ENCODE measurements at regions not wholly inside any gene's neighbourhood (a gene's known extent, or its start where the extent isn't known, plus 50 kb on each side); places are given as distances from the start of the nearest gene placed in this dataset.

GRCh38 chr3:177606891-177607290 lies 409.6 kb upstream of the TBL1XR1 start:
- TF ChIP-seq CTCF (IDR thresholded peaks at IDR 0.05; ENCODE audit: low read depth, low read length, poor library complexity, severe bottlenecking) (no peak), EZH2phosphoT487 (IDR thresholded peaks at IDR 0.05; ENCODE audit: borderline replicate concordance, low read length) (no peak)
- Histone ChIP-seq H4K20me1 (ENCODE audit: control insufficient read depth, insufficient read depth, low read depth, low read length) (no peaks in the 10 kb centered on the region), H3K27ac (ENCODE audit: low read depth, low read length) (no peak overlapping the region), H3K9me3 (ENCODE audit: control insufficient read depth, insufficient read depth, low read length) (no peaks in the 10 kb centered on the region), H3K36me3 (ENCODE audit: control insufficient read depth, low read length) (no peaks in the 10 kb centered on the region), H3K9me2 (replicated peaks; ENCODE audit: control insufficient read depth, low read length) (no peaks in the 10 kb centered on the region), H3F3A (ENCODE audit: control insufficient read depth, insufficient read depth) (no peaks in the 10 kb centered on the region), H3K27me3 (ENCODE audit: control insufficient read depth, low read length) (no peaks in the 10 kb centered on the region), H3K4me1 (ENCODE audit: control insufficient read depth, low read length) (peaks cover 34% of the 10 kb centered on the region), H3K4me2 (ENCODE audit: low read length) (no peak overlapping the region), H3K4me3 (ENCODE audit: low read length) (no peak overlapping the region), H3K79me2 (ENCODE audit: control insufficient read depth, low read length) (no peaks in the 10 kb centered on the region)

GRCh38 chr3:177607589-177607988 lies 410.3 kb upstream of the TBL1XR1 start:
- Histone ChIP-seq H3K27ac (ENCODE audit: low read depth, low read length) (no peak overlapping the region), H3K27me3 (ENCODE audit: control insufficient read depth, low read length) (no peaks in the 10 kb centered on the region), H3K4me1 (ENCODE audit: control insufficient read depth, low read length) (peaks cover 29% of the 10 kb centered on the region), H3K36me3 (ENCODE audit: control insufficient read depth, low read length) (no peaks in the 10 kb centered on the region), H3K4me3 (ENCODE audit: low read length) (no peak overlapping the region), H3F3A (ENCODE audit: control insufficient read depth, insufficient read depth) (no peaks in the 10 kb centered on the region), H4K20me1 (ENCODE audit: control insufficient read depth, insufficient read depth, low read depth, low read length) (no peaks in the 10 kb centered on the region), H3K79me2 (ENCODE audit: control insufficient read depth, low read length) (no peaks in the 10 kb centered on the region), H3K9me3 (ENCODE audit: control insufficient read depth, insufficient read depth, low read length) (no peaks in the 10 kb centered on the region), H3K4me2 (ENCODE audit: low read length) (no peak overlapping the region), H3K9me2 (replicated peaks; ENCODE audit: control insufficient read depth, low read length) (no peaks in the 10 kb centered on the region)
- TF ChIP-seq CTCF (IDR thresholded peaks at IDR 0.05; ENCODE audit: low read depth, low read length, poor library complexity, severe bottlenecking) (no peak), EZH2phosphoT487 (IDR thresholded peaks at IDR 0.05; ENCODE audit: borderline replicate concordance, low read length) (no peak)

- H3K36me3 ChIP-seq (ENCODE audit: control insufficient read depth, low read length) = no peaks in the 10 kb centered on the region
- H4K20me1 ChIP-seq (ENCODE audit: control insufficient read depth, insufficient read depth, low read depth, low read length) = no peaks in the 10 kb centered on the region
- no peak for TF ChIP-seq CTCF (IDR thresholded peaks at IDR 0.05; ENCODE audit: low read depth, low read length, poor library complexity, severe bottlenecking)
- no peak for TF ChIP-seq EZH2phosphoT487 (IDR thresholded peaks at IDR 0.05; ENCODE audit: borderline replicate concordance, low read length)
- H3K79me2 ChIP-seq (ENCODE audit: control insufficient read depth, low read length) = no peaks in the 10 kb centered on the region
- H3K9me3 ChIP-seq (ENCODE audit: control insufficient read depth, insufficient read depth, low read length) = no peaks in the 10 kb centered on the region
- H3K27me3 ChIP-seq (ENCODE audit: control insufficient read depth, low read length) = no peaks in the 10 kb centered on the region
- H3K27ac ChIP-seq (ENCODE audit: low read depth, low read length) = no peak overlapping the region
- H3K4me2 ChIP-seq (ENCODE audit: low read length) = no peak overlapping the region
- H3K4me3 ChIP-seq (ENCODE audit: low read length) = no peak overlapping the region
- H3K9me2 ChIP-seq (replicated peaks; ENCODE audit: control insufficient read depth, low read length) = no peaks in the 10 kb centered on the region
- H3F3A ChIP-seq (ENCODE audit: control insufficient read depth, insufficient read depth) = no peaks in the 10 kb centered on the region
- peaks cover 21% of the 10 kb centered on the region for H3K4me1 ChIP-seq (ENCODE audit: control insufficient read depth, low read length)
These were observed 411.2 kb upstream of the TBL1XR1 start for GRCh38 chr3:177608443-177608842.

- Histone ChIP-seq H3K79me2 (ENCODE audit: control insufficient read depth, low read length) (no peaks in the 10 kb centered on the region), H3K9me3 (ENCODE audit: control insufficient read depth, insufficient read depth, low read length) (no peaks in the 10 kb centered on the region), H3K4me3 (ENCODE audit: low read length) (no peak overlapping the region), H3K9me2 (replicated peaks; ENCODE audit: control insufficient read depth, low read length) (no peaks in the 10 kb centered on the region), H3K27me3 (ENCODE audit: control insufficient read depth, low read length) (no peaks in the 10 kb centered on the region), H4K20me1 (ENCODE audit: control insufficient read depth, insufficient read depth, low read depth, low read length) (no peaks in the 10 kb centered on the region), H3K4me2 (ENCODE audit: low read length) (no peak overlapping the region), H3K4me1 (ENCODE audit: control insufficient read depth, low read length) (peaks cover 11% of the 10 kb centered on the region), H3K27ac (ENCODE audit: low read depth, low read length) (no peak overlapping the region), H3F3A (ENCODE audit: control insufficient read depth, insufficient read depth) (no peaks in the 10 kb centered on the region), H3K36me3 (ENCODE audit: control insufficient read depth, low read length) (no peaks in the 10 kb centered on the region)
- TF ChIP-seq CTCF (IDR thresholded peaks at IDR 0.05; ENCODE audit: low read depth, low read length, poor library complexity, severe bottlenecking) (no peak), EZH2phosphoT487 (IDR thresholded peaks at IDR 0.05; ENCODE audit: borderline replicate concordance, low read length) (no peak)
These were observed 412.3 kb upstream of the TBL1XR1 start for GRCh38 chr3:177609613-177610012.
